Neural progenitor cell (in vitro differentiated cells): ENCODE measurements at regions not wholly inside any gene's neighbourhood (a gene's known extent, or its start where the extent isn't known, plus 50 kb on each side); places are given as distances from the start of the nearest gene placed in this dataset.

ENCODE experiments used
- DNase-seq: peaks from one replicate; pipeline ENCODE4 v3.0.0-alpha.2; 2016; ENCODE audit warnings: low spot score
- H2AFZ ChIP-seq: fragments of 200-600 bp; sonication (generic); replicated peaks from 2 replicates; pipeline ENCODE4 v1.6.1; 2016; ENCODE audit warnings: antibody characterized with exemption
- H3F3A ChIP-seq: fragments of 200-600 bp; sonication (generic); 2 replicates; pipeline ENCODE4 v1.6.1; 2016; ENCODE audit warnings: antibody characterized with exemption, low read depth
- H3K27ac ChIP-seq: fragments of 200-600 bp; sonication (generic); 2 replicates; pipeline ENCODE4 v1.5.1; 2016; ENCODE audit warnings: mild to moderate bottlenecking
- H3K27me3 ChIP-seq: fragments of 200-600 bp; sonication (generic); 2 replicates; pipeline ENCODE4 v1.6.1; 2016; ENCODE audit warnings: mild to moderate bottlenecking, moderate library complexity
- H3K36me3 ChIP-seq: fragments of 200-600 bp; sonication (generic); 2 replicates; pipeline ENCODE4 v1.5.1; 2016
- H3K4me1 ChIP-seq: fragments of 200-600 bp; sonication (generic); 2 replicates; pipeline ENCODE4 v1.6.1; 2016; ENCODE audit warnings: mixed run types
- H3K4me2 ChIP-seq: fragments of 200-600 bp; sonication (generic); 2 replicates; pipeline ENCODE4 v1.6.1; 2016
- H3K4me3 ChIP-seq: fragments of 200-600 bp; sonication (generic); 2 replicates; pipeline ENCODE4 v1.5.1; 2016
- H3K79me2 ChIP-seq: fragments of 200-600 bp; sonication (generic); 2 replicates; pipeline ENCODE4 v1.6.1; 2016; ENCODE audit warnings: low read depth
- H3K9ac ChIP-seq: fragments of 200-600 bp; sonication (generic); 2 replicates; pipeline ENCODE4 v1.6.1; 2016
- H3K9me3 ChIP-seq: fragments of 200-600 bp; sonication (generic); 2 replicates; pipeline ENCODE4 v1.5.1; 2016; ENCODE audit warnings: low read depth
- H4K20me1 ChIP-seq: fragments of 200-600 bp; sonication (generic); 2 replicates; pipeline ENCODE4 v1.6.1; 2016; ENCODE audit warnings: low read depth
- H3K27ac Mint-ChIP-seq: 3 replicates; pipeline ENCODE4 v1.8.0; 2021; ENCODE audit warnings: mixed read lengths
- H3K27me3 Mint-ChIP-seq: 2 replicates; pipeline ENCODE4 v1.8.0; 2022; ENCODE audit warnings: low read depth, mild to moderate bottlenecking, inconsistent platforms, moderate library complexity, mixed read lengths; ENCODE audit not compliant: insufficient read depth
- H3K36me3 Mint-ChIP-seq: 3 replicates; pipeline ENCODE4 v1.8.0; 2021; ENCODE audit warnings: mixed read lengths
- H3K4me1 Mint-ChIP-seq: 3 replicates; pipeline ENCODE4 v1.8.0; 2021; ENCODE audit warnings: mixed read lengths
- H3K4me3 Mint-ChIP-seq: 3 replicates; pipeline ENCODE4 v1.8.0; 2021; ENCODE audit warnings: mild to moderate bottlenecking, moderate library complexity, mixed read lengths
- H3K9me3 Mint-ChIP-seq: 3 replicates; pipeline ENCODE4 v1.8.0; 2020; ENCODE audit warnings: mixed read lengths
- CTCF ChIP-seq: fragments of 200-600 bp; sonication (generic); IDR thresholded peaks from 2 replicates; pipeline ENCODE4 v1.5.1; 2017; ENCODE audit warnings: antibody characterized with exemption, mild to moderate bottlenecking
- EZH2 ChIP-seq: fragments of 200-600 bp; sonication (generic); IDR thresholded peaks from 2 replicates; pipeline ENCODE4 v1.6.1; 2017; ENCODE audit warnings: antibody characterized with exemption, mild to moderate bottlenecking, moderate library complexity
- EZH2phosphoT487 ChIP-seq: fragments of 200-600 bp; sonication (generic); IDR thresholded peaks from 2 replicates; pipeline ENCODE4 v1.6.1; 2017; ENCODE audit warnings: antibody characterized with exemption

GRCh38 chr13:60850526-60850925 lies 453.5 kb downstream of the TDRD3 start:
- Mint-ChIP-seq H3K4me1 (peaks cover under 1% of the 10 kb centered on the region), H3K36me3 (peaks cover 3% of the 10 kb centered on the region), H3K27ac (no peak overlapping the region), H3K9me3 (peaks cover 22% of the 10 kb centered on the region), H3K4me3 (no peak overlapping the region), H3K27me3 (no peaks in the 10 kb centered on the region)
- no peaks in the 10 kb centered on the region for H3K27me3 ChIP-seq
- TF ChIP-seq CTCF = no peak
- TF ChIP-seq EZH2 = no peak
- TF ChIP-seq EZH2phosphoT487 = no peak
- H3K9me3 ChIP-seq = no peaks in the 10 kb centered on the region
- H2AFZ ChIP-seq = no peak overlapping the region
- DNase-seq = no peak
- no peaks in the 10 kb centered on the region for H4K20me1 ChIP-seq
- H3F3A ChIP-seq = no peaks in the 10 kb centered on the region
- H3K4me3 ChIP-seq = no peak overlapping the region
- no peaks in the 10 kb centered on the region for H3K4me1 ChIP-seq
- H3K79me2 ChIP-seq = no peaks in the 10 kb centered on the region
- H3K4me2 ChIP-seq = no peak overlapping the region
- H3K9ac ChIP-seq = no peak overlapping the region
- H3K36me3 ChIP-seq = no peaks in the 10 kb centered on the region
- H3K27ac ChIP-seq = no peak overlapping the region

- H3K4me1 ChIP-seq = no peaks in the 10 kb centered on the region
- no peak overlapping the region for H3K4me3 ChIP-seq
- DNase-seq = no peak
- TF ChIP-seq EZH2phosphoT487 (no peak), EZH2 (no peak), CTCF (no peak)
- H2AFZ ChIP-seq = no peak overlapping the region
- no peaks in the 10 kb centered on the region for H3F3A ChIP-seq
- no peaks in the 10 kb centered on the region for H3K27me3 ChIP-seq
- no peak overlapping the region for H3K4me2 ChIP-seq
- Mint-ChIP-seq H3K4me3 (no peak overlapping the region), H3K36me3 (no peaks in the 10 kb centered on the region), H3K27me3 (no peaks in the 10 kb centered on the region), H3K27ac (no peak overlapping the region), H3K9me3 (peaks cover 2% of the 10 kb centered on the region), H3K4me1 (no peaks in the 10 kb centered on the region)
- no peaks in the 10 kb centered on the region for H3K9me3 ChIP-seq
- no peaks in the 10 kb centered on the region for H3K36me3 ChIP-seq
- H4K20me1 ChIP-seq = no peaks in the 10 kb centered on the region
- no peaks in the 10 kb centered on the region for H3K79me2 ChIP-seq
- H3K9ac ChIP-seq = no peak overlapping the region
- H3K27ac ChIP-seq = no peak overlapping the region
Measured at GRCh38 chr13:60838581-60838980, 441.6 kb downstream of the TDRD3 start.

GRCh38 chr13:60837806-60838205 lies 440.8 kb downstream of the TDRD3 start:
- H3K4me2 ChIP-seq = no peak overlapping the region

More at GRCh38 chr13:60837806-60838205, 440.8 kb downstream of the TDRD3 start:
- H2AFZ ChIP-seq = no peak overlapping the region
- H3K79me2 ChIP-seq = no peaks in the 10 kb centered on the region
- Mint-ChIP-seq H3K9me3 (peaks cover 7% of the 10 kb centered on the region), H3K4me1 (no peaks in the 10 kb centered on the region), H3K4me3 (no peak overlapping the region), H3K27me3 (peaks cover 2% of the 10 kb centered on the region), H3K27ac (no peak overlapping the region), H3K36me3 (no peaks in the 10 kb centered on the region)
- no peaks in the 10 kb centered on the region for H3K9me3 ChIP-seq
- H3K27me3 ChIP-seq = no peaks in the 10 kb centered on the region
- TF ChIP-seq CTCF (no peak), EZH2 (no peak)
- H3K27ac ChIP-seq = no peak overlapping the region
- H3K4me1 ChIP-seq = no peaks in the 10 kb centered on the region
- H4K20me1 ChIP-seq = no peaks in the 10 kb centered on the region
- no peak overlapping the region for H3K9ac ChIP-seq
- no peak for DNase-seq
- H3K4me3 ChIP-seq = no peak overlapping the region
- no peaks in the 10 kb centered on the region for H3K36me3 ChIP-seq
- no peaks in the 10 kb centered on the region for H3F3A ChIP-seq
